ENCODE measurements at regions not wholly inside any gene's neighbourhood (a gene's known extent, or its start where the extent isn't known, plus 50 kb on each side); places are given as distances from the start of the nearest gene placed in this dataset.

DNA sequence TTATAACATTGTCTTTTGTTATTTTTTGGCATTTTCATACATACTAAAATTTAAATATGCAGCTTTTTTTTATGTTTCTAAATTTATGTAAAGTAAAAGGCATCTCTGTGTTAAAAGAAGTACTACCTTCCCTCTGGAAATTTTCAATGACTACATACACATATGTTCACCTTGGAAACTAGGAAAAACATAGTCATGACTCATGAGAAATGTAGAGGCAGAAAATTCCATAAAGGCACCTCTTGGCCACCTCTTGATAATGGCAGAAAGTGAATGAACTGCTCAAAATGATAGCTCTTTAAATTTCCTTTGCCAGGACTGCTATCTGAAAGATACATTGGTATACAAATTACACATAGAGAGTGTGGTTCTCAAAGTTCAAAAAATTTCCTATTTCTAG, 889.1 kb upstream of the ZEB2 start:
- in situ Hi-C loops (cut with HindIII; ENCODE audit: low pct_unique_long_range_greater_than_20kb, low sequenced_read_pairs): no loop called here

DNA sequence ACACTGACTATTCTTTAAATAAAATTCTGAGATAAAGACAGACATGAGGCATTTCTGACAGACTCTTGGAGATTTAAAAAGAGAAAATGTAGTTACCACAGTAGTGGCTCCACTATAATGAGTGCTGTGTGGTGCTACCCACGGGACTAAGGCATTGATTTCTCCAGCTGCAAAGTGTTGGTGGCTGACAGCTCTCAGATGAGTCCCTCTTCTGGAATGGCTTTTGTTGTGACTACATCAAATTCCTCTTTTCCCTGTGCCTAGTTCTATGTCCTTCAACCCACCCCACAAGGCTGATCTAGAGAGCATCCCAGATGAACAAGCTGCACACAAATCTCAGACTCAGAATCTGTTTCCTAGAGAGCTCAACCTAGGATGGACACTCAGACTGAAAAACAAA, 884.8 kb upstream of the ZEB2 start:
- Histone ChIP-seq H3K4me3 (ENCODE audit: low read depth in 2 of 2, low read length in 2 of 2) (no peak overlapping the region), H3K36me3 (ENCODE audit: control insufficient read depth, insufficient read depth, low read length) (no peaks in the 10 kb centered on the region), H3K9me3 (ENCODE audit: control insufficient read depth, insufficient read depth, low read depth, low read length) (no peaks in the 10 kb centered on the region), H3K27me3 (ENCODE audit: control insufficient read depth, insufficient read depth, low read length) (no peaks in the 10 kb centered on the region), H3K27ac (ENCODE audit: low read length) (no peak overlapping the region), H3K4me1 (ENCODE audit: control insufficient read depth, insufficient read depth, low read length) (no peaks in the 10 kb centered on the region)
- POLR2A ChIA-PET: no interaction called here
- in situ Hi-C loops (cut with HindIII; ENCODE audit: low pct_unique_long_range_greater_than_20kb, low sequenced_read_pairs): no loop called here
- no peak for ATAC-seq
- intact Hi-C loops (cut with micrococcal nuclease; ENCODE audit: unreplicated experiment): no loop called here
- BruUV-seq (replicated peaks): no TSS peak
- CTCF ChIA-PET: no interaction called here
- TF ChIP-seq SIN3A (IDR thresholded peaks at IDR 0.05; ENCODE audit: borderline replicate concordance, insufficient read depth, low read depth, low read length) (no peak), POLR2AphosphoS5 (IDR thresholded peaks at IDR 0.05; ENCODE audit: low read depth, low read length) (no peak), TCF7L2 (IDR thresholded peaks at IDR 0.05; ENCODE audit: low read depth, low read length) (no peak)
- TF ChIP-seq, protein P1, sequence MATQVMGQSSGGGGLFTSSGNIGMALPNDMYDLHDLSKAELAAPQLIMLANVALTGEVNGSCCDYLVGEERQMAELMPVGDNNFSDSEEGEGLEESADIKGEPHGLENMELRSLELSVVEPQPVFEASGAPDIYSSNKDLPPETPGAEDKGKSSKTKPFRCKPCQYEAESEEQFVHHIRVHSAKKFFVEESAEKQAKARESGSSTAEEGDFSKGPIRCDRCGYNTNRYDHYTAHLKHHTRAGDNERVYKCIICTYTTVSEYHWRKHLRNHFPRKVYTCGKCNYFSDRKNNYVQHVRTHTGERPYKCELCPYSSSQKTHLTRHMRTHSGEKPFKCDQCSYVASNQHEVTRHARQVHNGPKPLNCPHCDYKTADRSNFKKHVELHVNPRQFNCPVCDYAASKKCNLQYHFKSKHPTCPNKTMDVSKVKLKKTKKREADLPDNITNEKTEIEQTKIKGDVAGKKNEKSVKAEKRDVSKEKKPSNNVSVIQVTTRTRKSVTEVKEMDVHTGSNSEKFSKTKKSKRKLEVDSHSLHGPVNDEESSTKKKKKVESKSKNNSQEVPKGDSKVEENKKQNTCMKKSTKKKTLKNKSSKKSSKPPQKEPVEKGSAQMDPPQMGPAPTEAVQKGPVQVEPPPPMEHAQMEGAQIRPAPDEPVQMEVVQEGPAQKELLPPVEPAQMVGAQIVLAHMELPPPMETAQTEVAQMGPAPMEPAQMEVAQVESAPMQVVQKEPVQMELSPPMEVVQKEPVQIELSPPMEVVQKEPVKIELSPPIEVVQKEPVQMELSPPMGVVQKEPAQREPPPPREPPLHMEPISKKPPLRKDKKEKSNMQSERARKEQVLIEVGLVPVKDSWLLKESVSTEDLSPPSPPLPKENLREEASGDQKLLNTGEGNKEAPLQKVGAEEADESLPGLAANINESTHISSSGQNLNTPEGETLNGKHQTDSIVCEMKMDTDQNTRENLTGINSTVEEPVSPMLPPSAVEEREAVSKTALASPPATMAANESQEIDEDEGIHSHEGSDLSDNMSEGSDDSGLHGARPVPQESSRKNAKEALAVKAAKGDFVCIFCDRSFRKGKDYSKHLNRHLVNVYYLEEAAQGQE (IDR thresholded peaks at IDR 0.05; ENCODE audit: insufficient read depth in 1 of 2, low read depth in 2 of 2, low read length in 1 of 2): no peak
- TF ChIP-seq, protein P2, sequence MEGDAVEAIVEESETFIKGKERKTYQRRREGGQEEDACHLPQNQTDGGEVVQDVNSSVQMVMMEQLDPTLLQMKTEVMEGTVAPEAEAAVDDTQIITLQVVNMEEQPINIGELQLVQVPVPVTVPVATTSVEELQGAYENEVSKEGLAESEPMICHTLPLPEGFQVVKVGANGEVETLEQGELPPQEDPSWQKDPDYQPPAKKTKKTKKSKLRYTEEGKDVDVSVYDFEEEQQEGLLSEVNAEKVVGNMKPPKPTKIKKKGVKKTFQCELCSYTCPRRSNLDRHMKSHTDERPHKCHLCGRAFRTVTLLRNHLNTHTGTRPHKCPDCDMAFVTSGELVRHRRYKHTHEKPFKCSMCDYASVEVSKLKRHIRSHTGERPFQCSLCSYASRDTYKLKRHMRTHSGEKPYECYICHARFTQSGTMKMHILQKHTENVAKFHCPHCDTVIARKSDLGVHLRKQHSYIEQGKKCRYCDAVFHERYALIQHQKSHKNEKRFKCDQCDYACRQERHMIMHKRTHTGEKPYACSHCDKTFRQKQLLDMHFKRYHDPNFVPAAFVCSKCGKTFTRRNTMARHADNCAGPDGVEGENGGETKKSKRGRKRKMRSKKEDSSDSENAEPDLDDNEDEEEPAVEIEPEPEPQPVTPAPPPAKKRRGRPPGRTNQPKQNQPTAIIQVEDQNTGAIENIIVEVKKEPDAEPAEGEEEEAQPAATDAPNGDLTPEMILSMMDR (IDR thresholded peaks at IDR 0.05): no peak
- no peak for DNase-seq (ENCODE audit: low read depth, low spot score)

More for the DNA sequence above, 889.1 kb upstream of the ZEB2 start:
- POLR2A ChIA-PET: no interaction called here
- intact Hi-C loops (cut with micrococcal nuclease; ENCODE audit: unreplicated experiment): no loop called here
- no peaks in the 10 kb centered on the region for H3K36me3 ChIP-seq (ENCODE audit: control insufficient read depth, insufficient read depth, low read length)
- no peak overlapping the region for H3K27ac ChIP-seq (ENCODE audit: low read length)
- DNase-seq (ENCODE audit: low read depth, low spot score) (no peak), ATAC-seq (no peak)
- H3K4me3 ChIP-seq (ENCODE audit: low read depth in 2 of 2, low read length in 2 of 2): no peak overlapping the region
- no peaks in the 10 kb centered on the region for H3K9me3 ChIP-seq (ENCODE audit: control insufficient read depth, insufficient read depth, low read depth, low read length)
- BruUV-seq (replicated peaks): no TSS peak
- H3K27me3 ChIP-seq (ENCODE audit: control insufficient read depth, insufficient read depth, low read length): no peaks in the 10 kb centered on the region
- CTCF ChIA-PET: no interaction called here
- H3K4me1 ChIP-seq (ENCODE audit: control insufficient read depth, insufficient read depth, low read length): no peaks in the 10 kb centered on the region
- TF ChIP-seq POLR2AphosphoS5 (IDR thresholded peaks at IDR 0.05; ENCODE audit: low read depth, low read length): no peak
- TF ChIP-seq, protein P2 (IDR thresholded peaks at IDR 0.05): no peak
